ENCODE measurements at regions not wholly inside any gene's neighbourhood (a gene's known extent, or its start where the extent isn't known, plus 50 kb on each side); places are given as distances from the start of the nearest gene placed in this dataset.

DNA sequence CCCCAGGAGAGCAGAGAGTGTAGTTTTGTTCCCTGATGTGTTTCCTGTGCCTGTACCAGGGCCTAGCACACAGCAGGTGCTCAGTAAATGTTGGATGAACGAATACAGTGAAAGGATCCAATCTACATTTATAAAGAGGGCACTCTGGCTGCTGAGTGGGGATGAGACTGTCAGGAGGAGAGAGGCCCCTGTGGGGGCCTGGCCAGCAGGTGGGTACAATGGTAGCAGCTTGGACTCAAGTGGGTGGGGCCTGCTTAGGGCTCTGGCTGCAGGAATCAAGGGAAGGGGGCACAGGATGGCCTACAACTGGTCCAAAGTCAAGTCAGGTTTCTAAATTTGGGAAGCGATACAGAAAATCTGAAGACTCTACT, 156.6 kb upstream of the GRK3 start:
- TF ChIP-seq YY1 (IDR thresholded peaks at IDR 0.05; ENCODE audit: insufficient read depth, insufficient read length) = no peak
- TF ChIP-seq ZNF274 (IDR thresholded peaks at IDR 0.05; ENCODE audit: low read depth, low read length) = no peak
- TF ChIP-seq SUZ12 (IDR thresholded peaks at IDR 0.05; ENCODE audit: extremely low read depth, insufficient read depth, insufficient read length) = no peak

Data from NT2/D1 (cell line).